ENCODE measurements at regions not wholly inside any gene's neighbourhood (a gene's known extent, or its start where the extent isn't known, plus 50 kb on each side); places are given as distances from the start of the nearest gene placed in this dataset.

GRCh38 chr6:132143258-132143657 lies 192.1 kb upstream of the CCN2 start:
- TF ChIP-seq, protein P1, sequence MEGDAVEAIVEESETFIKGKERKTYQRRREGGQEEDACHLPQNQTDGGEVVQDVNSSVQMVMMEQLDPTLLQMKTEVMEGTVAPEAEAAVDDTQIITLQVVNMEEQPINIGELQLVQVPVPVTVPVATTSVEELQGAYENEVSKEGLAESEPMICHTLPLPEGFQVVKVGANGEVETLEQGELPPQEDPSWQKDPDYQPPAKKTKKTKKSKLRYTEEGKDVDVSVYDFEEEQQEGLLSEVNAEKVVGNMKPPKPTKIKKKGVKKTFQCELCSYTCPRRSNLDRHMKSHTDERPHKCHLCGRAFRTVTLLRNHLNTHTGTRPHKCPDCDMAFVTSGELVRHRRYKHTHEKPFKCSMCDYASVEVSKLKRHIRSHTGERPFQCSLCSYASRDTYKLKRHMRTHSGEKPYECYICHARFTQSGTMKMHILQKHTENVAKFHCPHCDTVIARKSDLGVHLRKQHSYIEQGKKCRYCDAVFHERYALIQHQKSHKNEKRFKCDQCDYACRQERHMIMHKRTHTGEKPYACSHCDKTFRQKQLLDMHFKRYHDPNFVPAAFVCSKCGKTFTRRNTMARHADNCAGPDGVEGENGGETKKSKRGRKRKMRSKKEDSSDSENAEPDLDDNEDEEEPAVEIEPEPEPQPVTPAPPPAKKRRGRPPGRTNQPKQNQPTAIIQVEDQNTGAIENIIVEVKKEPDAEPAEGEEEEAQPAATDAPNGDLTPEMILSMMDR (IDR thresholded peaks at IDR 0.05) = no peak
- no peak for TF ChIP-seq POLR2AphosphoS5 (IDR thresholded peaks at IDR 0.05)
- TF ChIP-seq POLR2A (IDR thresholded peaks at IDR 0.05) = no peak
